ENCODE measurements at regions not wholly inside any gene's neighbourhood (a gene's known extent, or its start where the extent isn't known, plus 50 kb on each side); places are given as distances from the start of the nearest gene placed in this dataset.

DNA sequence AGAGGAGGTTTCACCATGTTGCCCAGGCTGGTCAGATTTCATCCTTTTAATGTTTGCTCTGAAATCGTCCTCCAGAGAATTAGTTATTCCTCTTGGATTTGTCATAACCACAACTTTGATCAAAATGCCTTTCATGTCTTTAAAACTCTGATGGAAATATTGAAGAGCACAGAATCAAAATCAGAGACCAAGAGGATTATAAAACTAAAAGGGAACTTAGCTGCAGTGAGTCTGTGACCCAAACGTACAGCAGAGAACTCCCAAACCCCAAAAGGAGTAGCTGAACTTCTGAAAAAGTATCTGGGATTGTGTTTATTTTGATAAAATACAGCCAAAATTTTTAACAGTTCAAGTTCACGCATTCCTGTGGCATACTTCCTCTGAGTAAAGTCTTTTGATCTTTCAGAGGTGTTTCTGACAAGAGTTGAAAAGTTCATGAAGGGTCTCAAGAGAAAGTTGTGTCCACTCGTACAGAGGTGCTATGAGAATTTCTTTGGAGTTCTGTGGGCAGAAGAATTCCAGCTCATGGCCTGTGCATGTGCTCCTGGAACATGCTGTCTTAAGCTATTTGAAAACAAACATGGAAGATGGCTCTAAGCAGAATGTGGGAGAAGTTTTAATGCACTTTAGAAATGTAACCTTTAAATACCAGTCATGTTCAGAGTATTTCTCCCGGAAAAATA lies 124.0 kb downstream of the ESM1 start:
- TF ChIP-seq POLR2A (IDR thresholded peaks at IDR 0.05; ENCODE audit: low read depth, low read length), result no peak
- no peak for TF ChIP-seq TAF1 (IDR thresholded peaks at IDR 0.05; ENCODE audit: borderline replicate concordance, low read depth, low read length)
- TF ChIP-seq POLR2AphosphoS5 (IDR thresholded peaks at IDR 0.05; ENCODE audit: low read depth, low read length), result no peak

Data from GM12892 (cell line).